ENCODE measurements at regions not wholly inside any gene's neighbourhood (a gene's known extent, or its start where the extent isn't known, plus 50 kb on each side); places are given as distances from the start of the nearest gene placed in this dataset.

GRCh38 chr19:46951171-46951986, 68.3 kb upstream of the NPAS1 start:
- TF ChIP-seq, protein P1, sequence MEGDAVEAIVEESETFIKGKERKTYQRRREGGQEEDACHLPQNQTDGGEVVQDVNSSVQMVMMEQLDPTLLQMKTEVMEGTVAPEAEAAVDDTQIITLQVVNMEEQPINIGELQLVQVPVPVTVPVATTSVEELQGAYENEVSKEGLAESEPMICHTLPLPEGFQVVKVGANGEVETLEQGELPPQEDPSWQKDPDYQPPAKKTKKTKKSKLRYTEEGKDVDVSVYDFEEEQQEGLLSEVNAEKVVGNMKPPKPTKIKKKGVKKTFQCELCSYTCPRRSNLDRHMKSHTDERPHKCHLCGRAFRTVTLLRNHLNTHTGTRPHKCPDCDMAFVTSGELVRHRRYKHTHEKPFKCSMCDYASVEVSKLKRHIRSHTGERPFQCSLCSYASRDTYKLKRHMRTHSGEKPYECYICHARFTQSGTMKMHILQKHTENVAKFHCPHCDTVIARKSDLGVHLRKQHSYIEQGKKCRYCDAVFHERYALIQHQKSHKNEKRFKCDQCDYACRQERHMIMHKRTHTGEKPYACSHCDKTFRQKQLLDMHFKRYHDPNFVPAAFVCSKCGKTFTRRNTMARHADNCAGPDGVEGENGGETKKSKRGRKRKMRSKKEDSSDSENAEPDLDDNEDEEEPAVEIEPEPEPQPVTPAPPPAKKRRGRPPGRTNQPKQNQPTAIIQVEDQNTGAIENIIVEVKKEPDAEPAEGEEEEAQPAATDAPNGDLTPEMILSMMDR (IDR thresholded peaks at IDR 0.05; ENCODE audit: borderline replicate concordance) = no peak
- Histone ChIP-seq H3K9me3 (replicated peaks) (no peaks in the 10 kb centered on the region), H3K36me3 (no peaks in the 10 kb centered on the region), H3K4me3 (no peak overlapping the region), H3K4me1 (peaks cover 83% of the 10 kb centered on the region), H3K27ac (replicated peaks) (peak overlapping the region; percentile 25), H3K27me3 (ENCODE audit: low read depth) (no peaks in the 10 kb centered on the region)
- intact Hi-C loops (cut with micrococcal nuclease) = no loop called here
- no peak for DNase-seq

DNA sequence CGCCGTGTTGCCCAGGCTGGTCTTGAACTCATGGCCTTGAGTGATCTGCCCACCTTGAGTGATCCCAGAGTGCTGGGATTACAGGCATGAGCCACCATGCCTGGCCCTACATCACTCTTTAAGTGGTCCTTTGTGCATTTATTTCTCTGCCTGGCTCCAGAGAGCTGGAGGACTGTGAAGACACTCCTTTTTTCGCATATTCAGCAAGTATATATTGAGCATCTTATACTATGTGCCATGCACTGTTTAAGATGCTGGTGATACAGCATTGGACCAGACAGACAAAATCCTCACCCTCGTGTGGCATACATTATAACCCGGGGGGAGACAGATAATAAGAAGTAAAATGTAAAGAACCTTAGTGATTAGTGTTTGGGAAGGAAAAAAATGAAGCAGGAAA, 66.8 kb upstream of the NPAS1 start:
- DNase-seq = no peak
- intact Hi-C loops (cut with micrococcal nuclease) = no loop called here
- TF ChIP-seq, protein P1 (IDR thresholded peaks at IDR 0.05; ENCODE audit: borderline replicate concordance) = no peak
- H3K4me3 ChIP-seq = no peak overlapping the region
- peaks cover 71% of the 10 kb centered on the region for H3K4me1 ChIP-seq
- no peak overlapping the region for H3K27ac ChIP-seq (replicated peaks)
- no peaks in the 10 kb centered on the region for H3K36me3 ChIP-seq
- H3K27me3 ChIP-seq (ENCODE audit: low read depth) = no peaks in the 10 kb centered on the region
- no peaks in the 10 kb centered on the region for H3K9me3 ChIP-seq (replicated peaks)

- TF ChIP-seq, protein P1 (IDR thresholded peaks at IDR 0.05; ENCODE audit: borderline replicate concordance) = no peak
- Histone ChIP-seq H3K36me3 (no peaks in the 10 kb centered on the region), H3K4me1 (peaks cover 80% of the 10 kb centered on the region)
These were observed 65.6 kb upstream of the NPAS1 start for GRCh38 chr19:46953955-46954501.

DNA sequence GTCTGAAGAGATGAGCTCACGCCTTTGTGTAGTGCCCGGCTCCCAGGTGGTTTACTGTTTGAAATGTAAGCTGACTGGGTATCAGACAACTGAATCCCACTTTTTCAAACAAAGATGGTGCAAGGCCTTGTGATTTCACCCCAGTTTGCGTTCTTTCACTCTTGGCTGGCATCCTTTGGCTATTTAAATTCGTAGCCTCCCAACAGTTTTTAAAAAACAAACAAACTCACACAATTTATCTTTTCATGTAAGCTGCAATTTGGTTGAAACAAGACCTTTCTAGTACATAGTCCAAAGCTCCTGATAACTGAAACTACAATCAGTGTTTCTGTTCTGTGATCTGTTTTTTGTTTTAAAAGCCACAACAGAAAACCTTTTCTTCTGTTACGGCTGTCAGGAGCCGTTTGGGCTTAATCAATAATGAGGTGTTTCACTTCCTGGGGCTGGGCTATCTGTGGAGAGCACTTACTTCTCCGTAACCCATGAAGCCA, 65.1 kb upstream of the NPAS1 start:
- H3K9me3 ChIP-seq (replicated peaks) = no peaks in the 10 kb centered on the region
- TF ChIP-seq, protein P1 (IDR thresholded peaks at IDR 0.05; ENCODE audit: borderline replicate concordance) = no peak
- H3K27me3 ChIP-seq (ENCODE audit: low read depth) = no peaks in the 10 kb centered on the region
- H3K4me3 ChIP-seq = no peak overlapping the region
- peaks cover 82% of the 10 kb centered on the region for H3K4me1 ChIP-seq
- H3K27ac ChIP-seq (replicated peaks) = peak overlapping the region; percentile 40
- DNase-seq = no peak
- intact Hi-C loops (cut with micrococcal nuclease) = no loop called here
- H3K36me3 ChIP-seq = no peaks in the 10 kb centered on the region

More at GRCh38 chr19:46953955-46954501, 65.6 kb upstream of the NPAS1 start:
- Histone ChIP-seq H3K4me3 (no peak overlapping the region), H3K27me3 (ENCODE audit: low read depth) (no peaks in the 10 kb centered on the region), H3K9me3 (replicated peaks) (no peaks in the 10 kb centered on the region), H3K27ac (replicated peaks) (no peak overlapping the region)
- intact Hi-C loops (cut with micrococcal nuclease) = no loop called here
- no peak for DNase-seq

DNA sequence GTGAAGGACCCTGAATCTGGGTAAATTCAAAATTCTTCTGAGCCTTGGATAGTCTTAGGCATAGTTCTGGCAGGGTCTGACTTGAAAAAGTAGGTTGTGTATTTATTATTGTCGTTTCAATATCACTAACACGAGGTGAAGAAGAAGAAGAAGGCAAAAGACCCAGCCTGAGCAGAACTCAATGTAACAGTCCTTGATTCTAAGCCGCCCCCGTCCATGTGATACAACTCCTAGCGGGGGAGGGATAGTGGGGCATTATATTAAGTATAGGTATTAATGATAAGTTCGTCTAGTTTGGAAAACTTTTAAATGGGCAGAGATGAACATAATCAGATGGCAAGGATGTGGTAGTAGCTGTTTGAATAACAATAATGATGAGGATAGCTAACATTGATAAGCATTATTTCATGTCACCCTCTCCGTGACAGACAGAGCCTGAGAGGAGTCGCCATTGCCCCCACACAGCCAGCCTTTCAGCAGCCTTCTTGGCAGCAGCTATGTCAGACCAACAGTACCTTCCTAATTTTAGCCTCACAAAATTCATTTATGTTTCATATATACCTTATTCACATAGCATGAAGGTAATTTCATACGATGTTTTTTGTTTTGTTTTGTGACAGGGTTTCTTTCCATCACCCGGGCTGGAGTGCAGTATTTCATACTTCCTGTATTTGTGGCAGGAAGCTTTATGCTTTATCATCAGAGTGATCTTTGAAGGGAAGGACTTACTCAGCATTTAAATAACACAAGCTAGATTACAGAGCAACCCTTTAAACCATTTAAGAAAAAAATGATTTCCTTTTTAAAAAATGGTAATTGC, 64.4 kb upstream of the NPAS1 start:
- DNase-seq = no peak
- Histone ChIP-seq H3K4me1 (peaks cover 76% of the 10 kb centered on the region), H3K36me3 (no peaks in the 10 kb centered on the region), H3K27ac (replicated peaks) (peak overlapping the region; percentile 40), H3K9me3 (replicated peaks) (no peaks in the 10 kb centered on the region), H3K4me3 (no peak overlapping the region), H3K27me3 (ENCODE audit: low read depth) (no peaks in the 10 kb centered on the region)
- intact Hi-C loops (cut with micrococcal nuclease) = no loop called here
- TF ChIP-seq, protein P1 (IDR thresholded peaks at IDR 0.05; ENCODE audit: borderline replicate concordance) = no peak
